ENCODE measurements at regions not wholly inside any gene's neighbourhood (a gene's known extent, or its start where the extent isn't known, plus 50 kb on each side); places are given as distances from the start of the nearest gene placed in this dataset.
"Not testable (repeated sequence)": the region's sequence is repeated elsewhere in the genome, so short reads cannot be mapped to it uniquely, and the experiment has no call there.

GRCh38 chr4:116275006-116275405, 810.4 kb downstream of the TRAM1L1 start:
- DNase-seq = no peak

- no peak for DNase-seq
Observed at GRCh38 chr4:116272336-116272735, 813.0 kb downstream of the TRAM1L1 start.

GRCh38 chr4:116260931-116261330, 824.4 kb downstream of the TRAM1L1 start:
- not testable (repeated sequence) for DNase-seq

- no peak for DNase-seq
Observed at GRCh38 chr4:116244771-116245170, 840.6 kb downstream of the TRAM1L1 start.

- DNase-seq = no peak
Observed at GRCh38 chr4:116243431-116243830, 841.9 kb downstream of the TRAM1L1 start.

- no peak for DNase-seq
Observed at GRCh38 chr4:116233971-116234370, 851.4 kb downstream of the TRAM1L1 start.

- DNase-seq = not testable (repeated sequence)
Observed at GRCh38 chr4:116231999-116232398, 853.4 kb downstream of the TRAM1L1 start.

- no peak for DNase-seq
Observed at GRCh38 chr4:116229420-116229819, 856.0 kb downstream of the TRAM1L1 start.

- DNase-seq = no peak
Observed at GRCh38 chr4:116223040-116223732, 862.2 kb downstream of the TRAM1L1 start.

GRCh38 chr4:116217781-116218180, 867.6 kb downstream of the TRAM1L1 start:
- DNase-seq = no peak

GRCh38 chr4:116215622-116216021, 869.8 kb downstream of the TRAM1L1 start:
- no peak for DNase-seq

- DNase-seq = no peak
Observed at GRCh38 chr4:116202524-116202923, 882.9 kb downstream of the TRAM1L1 start.

GRCh38 chr4:116197317-116197809, 888.0 kb downstream of the TRAM1L1 start:
- DNase-seq = no peak

- DNase-seq = no peak
Observed at GRCh38 chr4:116183241-116183640, 902.1 kb downstream of the TRAM1L1 start.

GRCh38 chr4:116180157-116180601, 905.2 kb downstream of the TRAM1L1 start:
- no peak for DNase-seq

- DNase-seq = not testable (repeated sequence)
Observed at GRCh38 chr4:116151371-116151770, 934.0 kb downstream of the TRAM1L1 start.

GRCh38 chr4:116150152-116150551, 935.2 kb downstream of the TRAM1L1 start:
- no peak for DNase-seq

- no peak for DNase-seq
Observed at GRCh38 chr4:116143198-116143597, 942.2 kb downstream of the TRAM1L1 start.

- DNase-seq = no peak
Observed at GRCh38 chr4:116132946-116133345, 952.4 kb downstream of the TRAM1L1 start.

GRCh38 chr4:116126794-116127193, 958.6 kb downstream of the TRAM1L1 start:
- DNase-seq = no peak

- DNase-seq = no peak
Observed at GRCh38 chr4:116122124-116122523, 963.3 kb downstream of the TRAM1L1 start.

- no peak for DNase-seq
Observed at GRCh38 chr4:116118221-116118620, 967.2 kb downstream of the TRAM1L1 start.

- DNase-seq = not testable (repeated sequence)
Observed at GRCh38 chr4:116112861-116113260, 972.5 kb downstream of the TRAM1L1 start.

- DNase-seq = no peak
Observed at GRCh38 chr4:116110713-116111112, 974.7 kb downstream of the TRAM1L1 start.

GRCh38 chr4:116108606-116109005, 976.8 kb downstream of the TRAM1L1 start:
- DNase-seq = no peak
